Activated T-cell treated with anti-CD3 and anti-CD28 coated beads for 48 hours (primary cell): ENCODE measurements at regions not wholly inside any gene's neighbourhood (a gene's known extent, or its start where the extent isn't known, plus 50 kb on each side); places are given as distances from the start of the nearest gene placed in this dataset.

ENCODE experiments used
- DNase-seq: peaks from one replicate; pipeline ENCODE4 v3.0.0-alpha.2; 2020; ENCODE audit warnings: low read depth

DNA sequence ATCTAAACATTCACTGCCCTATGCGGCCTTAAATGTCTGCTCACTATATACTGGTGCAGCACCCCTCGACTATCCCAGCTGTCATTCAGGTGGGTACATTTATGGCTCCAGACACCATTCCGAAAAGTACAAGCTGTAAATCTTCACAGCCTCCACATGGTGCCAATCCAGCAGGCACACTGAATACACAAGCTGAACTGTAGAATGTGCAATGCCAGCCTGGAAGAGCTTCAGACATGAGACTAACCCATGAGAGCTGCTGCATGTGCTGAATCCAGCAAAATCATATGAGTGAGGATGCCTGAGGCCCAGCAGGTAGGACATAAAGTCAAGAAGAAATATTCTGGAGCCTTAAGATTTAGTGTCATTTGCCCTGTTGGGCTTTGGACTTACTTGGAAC, 483.8 kb upstream of the GRIA1 start:
- no peak for DNase-seq

GRCh38 chr5:153014194-153014593, 476.3 kb upstream of the GRIA1 start:
- no peak for DNase-seq

GRCh38 chr5:153018121-153018520, 472.3 kb upstream of the GRIA1 start:
- no peak for DNase-seq

GRCh38 chr5:153030755-153031725, 459.4 kb upstream of the GRIA1 start:
- no peak for DNase-seq

GRCh38 chr5:153039501-153039900, 451.0 kb upstream of the GRIA1 start:
- no peak for DNase-seq

GRCh38 chr5:153043886-153044285, 446.6 kb upstream of the GRIA1 start:
- DNase-seq = no peak

DNA sequence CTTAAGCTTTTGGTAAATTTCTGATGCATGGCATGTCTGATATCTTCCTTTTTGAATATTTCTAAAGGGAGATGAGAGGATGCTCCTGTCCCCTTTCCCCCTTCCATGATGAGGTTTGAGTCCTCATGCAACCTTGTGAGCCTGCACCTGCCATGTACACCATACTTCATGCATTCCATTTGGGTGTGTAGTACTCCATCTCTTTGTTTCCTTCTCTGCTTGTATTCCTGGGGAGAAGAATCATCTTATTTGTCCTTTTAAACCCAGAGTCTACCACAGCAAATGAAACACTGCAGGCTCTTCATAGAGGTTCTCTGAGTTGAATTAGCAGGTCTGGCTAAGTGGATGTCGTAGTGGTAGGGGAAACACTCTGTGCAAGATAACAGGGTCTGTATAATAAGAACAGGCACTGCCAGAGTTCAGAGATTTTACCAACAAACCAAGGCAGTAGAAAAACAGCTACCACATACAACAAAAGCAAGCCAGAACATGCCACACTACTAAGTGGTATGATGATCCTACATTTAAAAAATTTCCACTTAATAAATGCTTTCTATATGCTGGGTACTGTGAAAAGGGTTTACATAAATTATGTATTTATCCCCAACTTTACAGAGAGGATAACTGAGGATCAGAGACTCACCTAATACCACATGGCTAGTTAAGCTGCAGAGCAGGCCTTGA, 439.8 kb upstream of the GRIA1 start:
- DNase-seq = no peak

- no peak for DNase-seq
These were observed 424.2 kb upstream of the GRIA1 start for GRCh38 chr5:153066281-153066680.

- DNase-seq = no peak
These were observed 422.6 kb upstream of the GRIA1 start for GRCh38 chr5:153067869-153068268.

- no peak for DNase-seq
These were observed 411.1 kb upstream of the GRIA1 start for GRCh38 chr5:153079396-153079795.

DNA sequence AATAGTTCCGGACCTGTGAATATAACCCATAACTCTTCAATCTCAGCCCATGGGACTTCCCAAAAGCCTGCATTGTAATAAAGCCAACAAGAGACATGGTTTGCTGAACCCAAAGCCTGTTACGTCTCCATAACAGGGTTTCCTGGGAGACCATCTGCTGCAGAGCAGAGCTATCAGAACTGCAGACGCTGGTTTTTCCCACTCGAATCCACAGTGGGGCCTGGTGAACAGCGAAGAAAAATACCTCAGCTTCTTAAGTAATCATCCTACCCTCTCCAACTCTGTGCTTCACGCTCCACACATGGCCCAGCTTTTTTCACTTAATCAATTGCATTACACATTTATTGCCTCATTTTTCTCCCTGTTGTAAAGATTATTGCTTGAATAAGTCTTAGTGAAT, 409.5 kb upstream of the GRIA1 start:
- DNase-seq = no peak

DNA sequence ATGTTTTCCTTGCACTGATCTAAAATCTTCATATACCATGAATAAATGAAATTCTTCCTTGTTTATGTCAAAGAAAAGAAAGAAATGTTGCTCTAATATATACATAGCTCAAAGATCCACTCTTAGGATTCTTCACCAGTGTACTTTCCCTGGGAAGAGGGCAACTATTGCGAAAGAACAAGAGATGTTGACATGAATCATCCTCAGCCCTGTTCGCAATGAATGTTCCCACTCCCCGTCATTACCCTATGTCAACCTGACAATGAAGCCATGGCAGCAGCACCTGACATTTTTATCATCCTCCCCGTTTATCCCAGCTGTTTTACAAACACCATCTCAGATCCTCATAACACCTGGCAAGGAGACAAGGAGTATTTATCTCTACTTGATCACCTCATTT, 409.1 kb upstream of the GRIA1 start:
- no peak for DNase-seq

GRCh38 chr5:153084511-153084910, 406.0 kb upstream of the GRIA1 start:
- DNase-seq = no peak

- DNase-seq = no peak
These were observed 404.0 kb upstream of the GRIA1 start for GRCh38 chr5:153086486-153086885.

- DNase-seq = no peak
These were observed 401.9 kb upstream of the GRIA1 start for GRCh38 chr5:153088538-153088937.

DNA sequence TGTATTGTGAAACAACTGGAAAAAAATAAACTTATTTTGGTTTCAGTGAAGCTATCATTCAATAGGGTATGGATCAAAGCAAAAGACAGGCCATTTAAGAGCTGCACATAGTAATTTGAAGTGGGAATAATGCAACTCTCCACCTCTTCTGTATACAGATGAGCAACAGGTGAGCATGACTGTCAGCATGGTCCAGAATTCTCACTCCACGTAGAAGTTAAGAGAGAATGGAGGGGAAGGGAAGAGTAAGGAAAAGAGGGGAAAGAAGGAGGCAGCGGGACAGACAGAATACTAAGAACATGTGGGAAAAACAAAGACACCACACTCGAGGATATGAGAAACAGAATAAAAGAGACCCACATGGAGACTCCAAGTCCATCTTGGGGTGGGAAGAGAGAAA, 396.1 kb upstream of the GRIA1 start:
- DNase-seq = no peak

GRCh38 chr5:153096381-153096780, 394.1 kb upstream of the GRIA1 start:
- DNase-seq = no peak

GRCh38 chr5:153099328-153099727, 391.1 kb upstream of the GRIA1 start:
- no peak for DNase-seq

DNA sequence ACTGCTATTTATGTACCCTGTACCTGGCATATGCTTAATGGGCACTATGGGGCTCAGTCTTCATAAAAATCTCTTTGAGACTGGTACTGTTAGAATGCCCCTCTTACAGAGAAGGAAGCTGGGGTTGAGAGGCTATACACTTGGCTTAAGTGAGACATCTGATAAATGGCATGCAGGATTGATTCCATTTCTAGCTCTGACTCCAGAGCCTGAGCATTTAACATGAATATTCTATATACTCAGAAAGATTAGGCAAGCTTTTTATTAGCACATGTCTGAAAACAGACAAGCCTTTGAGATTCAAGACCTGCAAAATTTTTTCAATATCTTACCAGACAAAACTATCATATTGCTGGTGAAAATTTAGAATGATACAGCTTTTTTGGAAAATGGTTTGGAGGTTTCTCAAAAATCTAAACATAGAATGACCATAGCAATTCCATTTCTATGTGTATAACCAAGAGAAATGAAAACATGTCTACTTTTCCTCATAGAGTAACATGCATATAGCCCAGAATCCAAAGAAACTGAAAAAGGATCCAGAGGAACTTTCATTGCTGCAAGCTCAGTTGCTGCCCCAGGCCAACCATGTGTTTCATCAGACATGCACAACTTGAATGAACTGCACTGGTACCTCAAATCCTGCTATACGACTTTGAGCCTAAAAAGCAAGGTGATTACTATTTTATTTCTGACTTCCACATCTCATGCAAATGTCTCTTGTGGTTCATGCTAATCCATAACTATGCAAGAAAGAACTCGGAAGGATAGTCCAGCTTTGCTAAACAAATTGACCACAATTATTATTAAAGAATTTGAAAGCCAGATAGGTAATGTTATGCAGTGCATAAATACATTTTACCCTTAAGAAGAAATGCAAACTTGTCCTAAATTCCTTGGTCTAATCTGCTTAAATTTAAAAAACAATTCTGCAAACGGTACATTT, 389.0 kb upstream of the GRIA1 start:
- no peak for DNase-seq

- DNase-seq = no peak
These were observed 373.6 kb upstream of the GRIA1 start for GRCh38 chr5:153116916-153117315.

- no peak for DNase-seq
These were observed 372.5 kb upstream of the GRIA1 start for GRCh38 chr5:153118018-153118417.

GRCh38 chr5:153122403-153122802, 368.1 kb upstream of the GRIA1 start:
- no peak for DNase-seq
